LNCAP (cell line): ENCODE measurements at regions not wholly inside any gene's neighbourhood (a gene's known extent, or its start where the extent isn't known, plus 50 kb on each side); places are given as distances from the start of the nearest gene placed in this dataset.

Source experiments
- CTCF ChIP-seq: fragments of 450-650 bp; IDR thresholded peaks from 2 replicates; pipeline ENCODE4 v1.5.1; 2017; ENCODE audit warnings: mild to moderate bottlenecking

GRCh38 chr14:22465201-22465840 lies 123.7 kb downstream of the DAD1 start:
- TF ChIP-seq CTCF, result no peak

- TF ChIP-seq CTCF, result no peak
These were observed 124.4 kb downstream of the DAD1 start for GRCh38 chr14:22464422-22465142.

GRCh38 chr14:22463763-22464173 lies 125.3 kb downstream of the DAD1 start:
- TF ChIP-seq CTCF, result no peak

GRCh38 chr14:22462923-22463322 lies 126.1 kb downstream of the DAD1 start:
- TF ChIP-seq CTCF, result no peak

- no peak for TF ChIP-seq CTCF
These were observed 128.4 kb downstream of the DAD1 start for GRCh38 chr14:22460461-22461195.

GRCh38 chr14:22458737-22459136 lies 130.3 kb downstream of the DAD1 start:
- no peak for TF ChIP-seq CTCF

- TF ChIP-seq CTCF, result no peak
These were observed 131.9 kb downstream of the DAD1 start for GRCh38 chr14:22456998-22457594.
